HepG2 (cell line): ENCODE measurements at regions not wholly inside any gene's neighbourhood (a gene's known extent, or its start where the extent isn't known, plus 50 kb on each side); places are given as distances from the start of the nearest gene placed in this dataset.

Experiments used
- EHMT2 ChIP-seq: fragments of 200-600 bp; sonication (generic); IDR thresholded peaks from 2 replicates; pipeline ENCODE4 v1.7.0; 2017; ENCODE audit warnings: antibody characterized with exemption, low read depth, low read length, borderline replicate concordance
- EZH2 ChIP-seq: conservative IDR thresholded peaks from 2 replicates; pipeline ENCODE4 v1.6.1; 2012; ENCODE audit warnings: mild to moderate bottlenecking, low read depth, low read length, moderate library complexity
- GATA4 ChIP-seq: sonication (generic); IDR thresholded peaks from 2 replicates; pipeline ENCODE4 v1.6.1; 2016; ENCODE audit warnings: antibody characterized with exemption, low read depth, borderline replicate concordance
- NONO ChIP-seq, 2 experiments: fragments of 450-650 bp in 1 of 2; sonication (generic) in 1 of 2; formaldehyde crosslinking in 1 of 2; IDR thresholded peaks in 1 of 2; conservative IDR thresholded peaks in 1 of 2; 2 replicates each; pipeline versions ENCODE4 v1.6.1 to v1.8.0; 2017 to 2022; ENCODE audit warnings: mild to moderate bottlenecking in 1 of 2, missing genetic modification reagents in 1 of 2, moderate library complexity in 1 of 2
- RARG ChIP-seq: sonication (generic); formaldehyde crosslinking; IDR thresholded peaks from 2 replicates; pipeline ENCODE4 v1.4.0; 2020; ENCODE audit warnings: low read depth, mild to moderate bottlenecking, missing genetic modification reagents
- SATB2 ChIP-seq: sonication (generic); formaldehyde crosslinking; IDR thresholded peaks from 2 replicates; pipeline ENCODE4 v1.5.0; 2020; ENCODE audit warnings: missing genetic modification reagents
- SNAI1 ChIP-seq: sonication (generic); formaldehyde crosslinking; IDR thresholded peaks from 2 replicates; pipeline ENCODE4 v1.5.0; 2020; ENCODE audit warnings: mild to moderate bottlenecking, missing genetic modification reagents, borderline replicate concordance
- SUZ12 ChIP-seq: fragments of 150-350 bp; IDR thresholded peaks from 2 replicates; pipeline ENCODE4 v1.6.1; 2014; ENCODE audit warnings: low read depth, low read length
- ZEB1 ChIP-seq: IDR thresholded peaks from 2 replicates; pipeline ENCODE4 v1.6.1; 2012; ENCODE audit warnings: mild to moderate bottlenecking, low read depth, inconsistent platforms; ENCODE audit not compliant: insufficient replicate concordance
- ZNF572 ChIP-seq: sonication (generic); formaldehyde crosslinking; IDR thresholded peaks from 2 replicates; pipeline ENCODE4 v1.5.1; 2020; ENCODE audit warnings: mild to moderate bottlenecking, missing genetic modification reagents
- TF ChIP-seq, protein P1 (sequence below): sonication (generic); formaldehyde crosslinking; IDR thresholded peaks from 2 replicates; pipeline ENCODE4 v1.5.0; 2020; ENCODE audit warnings: mild to moderate bottlenecking, low read depth, missing genetic modification reagents, borderline replicate concordance
- TF ChIP-seq, protein P2 (sequence below): IDR thresholded peaks from 2 replicates; pipeline ENCODE4 v1.6.1; 2016; ENCODE audit warnings: missing compliant biosample characterization, missing genetic modification reagents, borderline replicate concordance
- TF ChIP-seq, protein P3 (sequence below): sonication (generic); formaldehyde crosslinking; IDR thresholded peaks from 2 replicates; pipeline ENCODE4 v1.5.0; 2020; ENCODE audit warnings: missing genetic modification reagents
- TF ChIP-seq, protein P4 (sequence below): sonication (generic); formaldehyde crosslinking; IDR thresholded peaks from 2 replicates; pipeline ENCODE4 v1.5.0; 2020; ENCODE audit warnings: missing genetic modification reagents
- TF ChIP-seq, protein P5 (sequence below): sonication (generic); formaldehyde crosslinking; conservative IDR thresholded peaks from 2 replicates; pipeline ENCODE4 v1.4.0; 2020; ENCODE audit warnings: missing genetic modification reagents
- TF ChIP-seq, protein P6 (sequence below): sonication (generic); formaldehyde crosslinking; IDR thresholded peaks from 2 replicates; pipeline ENCODE4 v1.8.0; 2023; ENCODE audit warnings: mild to moderate bottlenecking, missing genetic modification reagents
- TF ChIP-seq, protein P7 (sequence below): sonication (generic); formaldehyde crosslinking; IDR thresholded peaks from 2 replicates; pipeline ENCODE4 v1.9.0; 2021; ENCODE audit warnings: missing genetic modification reagents, mild to moderate bottlenecking, borderline replicate concordance
- TF ChIP-seq, protein P8 (sequence below): IDR thresholded peaks from 2 replicates; pipeline ENCODE4 v1.6.1; 2012; ENCODE audit warnings: low read depth, low read length, improper control_type of control experiment

DNA sequence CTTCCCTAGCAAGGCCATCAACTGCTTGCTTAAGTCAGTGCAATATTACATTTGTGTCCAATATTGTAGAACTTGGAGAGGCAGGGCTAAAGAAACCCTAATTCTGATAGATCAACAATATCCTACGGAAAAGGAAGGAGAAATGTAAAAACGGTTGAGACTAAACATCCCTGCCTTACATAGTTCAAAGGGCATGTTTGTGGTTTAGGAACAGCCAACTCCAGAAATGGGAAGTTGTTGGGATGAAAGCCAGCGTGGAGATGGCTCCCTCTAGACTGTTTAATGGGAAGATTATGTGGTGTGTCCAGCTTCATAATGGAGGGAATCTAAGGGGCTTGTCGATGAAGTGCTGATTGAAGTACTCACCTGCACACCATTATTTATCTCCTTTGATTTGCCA, 145.3 kb upstream of the TENT5A start (continued):
- TF ChIP-seq, protein P1, sequence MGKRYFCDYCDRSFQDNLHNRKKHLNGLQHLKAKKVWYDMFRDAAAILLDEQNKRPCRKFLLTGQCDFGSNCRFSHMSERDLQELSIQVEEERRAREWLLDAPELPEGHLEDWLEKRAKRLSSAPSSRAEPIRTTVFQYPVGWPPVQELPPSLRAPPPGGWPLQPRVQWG (CRISPR knock-in tag) = no peak
- TF ChIP-seq, protein P2, sequence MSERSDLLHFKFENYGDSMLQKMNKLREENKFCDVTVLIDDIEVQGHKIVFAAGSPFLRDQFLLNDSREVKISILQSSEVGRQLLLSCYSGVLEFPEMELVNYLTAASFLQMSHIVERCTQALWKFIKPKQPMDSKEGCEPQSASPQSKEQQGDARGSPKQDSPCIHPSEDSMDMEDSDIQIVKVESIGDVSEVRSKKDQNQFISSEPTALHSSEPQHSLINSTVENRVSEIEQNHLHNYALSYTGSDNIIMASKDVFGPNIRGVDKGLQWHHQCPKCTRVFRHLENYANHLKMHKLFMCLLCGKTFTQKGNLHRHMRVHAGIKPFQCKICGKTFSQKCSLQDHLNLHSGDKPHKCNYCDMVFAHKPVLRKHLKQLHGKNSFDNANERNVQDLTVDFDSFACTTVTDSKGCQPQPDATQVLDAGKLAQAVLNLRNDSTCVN = 0 out of 2 replicates have a peak, but pooled peaks have one; percentile 67
- TF ChIP-seq SATB2 (CRISPR knock-in tag) = no peak
- TF ChIP-seq, protein P3, sequence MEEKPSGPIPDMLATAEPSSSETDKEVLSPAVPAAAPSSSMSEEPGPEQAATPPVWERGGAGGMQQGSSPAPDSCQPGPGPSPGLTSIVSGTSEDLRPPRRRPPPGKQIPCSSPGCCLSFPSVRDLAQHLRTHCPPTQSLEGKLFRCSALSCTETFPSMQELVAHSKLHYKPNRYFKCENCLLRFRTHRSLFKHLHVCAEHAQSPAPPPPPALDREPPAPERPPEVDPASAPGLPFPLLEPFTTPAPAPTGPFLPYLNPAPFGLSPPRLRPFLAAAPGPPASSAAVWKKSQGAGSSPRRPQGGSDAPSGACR (CRISPR knock-in tag) = no peak
- no peak for TF ChIP-seq ZNF572
- TF ChIP-seq ZEB1 = no peak
- no peak for TF ChIP-seq SNAI1 (CRISPR knock-in tag)
- TF ChIP-seq, protein P4, sequence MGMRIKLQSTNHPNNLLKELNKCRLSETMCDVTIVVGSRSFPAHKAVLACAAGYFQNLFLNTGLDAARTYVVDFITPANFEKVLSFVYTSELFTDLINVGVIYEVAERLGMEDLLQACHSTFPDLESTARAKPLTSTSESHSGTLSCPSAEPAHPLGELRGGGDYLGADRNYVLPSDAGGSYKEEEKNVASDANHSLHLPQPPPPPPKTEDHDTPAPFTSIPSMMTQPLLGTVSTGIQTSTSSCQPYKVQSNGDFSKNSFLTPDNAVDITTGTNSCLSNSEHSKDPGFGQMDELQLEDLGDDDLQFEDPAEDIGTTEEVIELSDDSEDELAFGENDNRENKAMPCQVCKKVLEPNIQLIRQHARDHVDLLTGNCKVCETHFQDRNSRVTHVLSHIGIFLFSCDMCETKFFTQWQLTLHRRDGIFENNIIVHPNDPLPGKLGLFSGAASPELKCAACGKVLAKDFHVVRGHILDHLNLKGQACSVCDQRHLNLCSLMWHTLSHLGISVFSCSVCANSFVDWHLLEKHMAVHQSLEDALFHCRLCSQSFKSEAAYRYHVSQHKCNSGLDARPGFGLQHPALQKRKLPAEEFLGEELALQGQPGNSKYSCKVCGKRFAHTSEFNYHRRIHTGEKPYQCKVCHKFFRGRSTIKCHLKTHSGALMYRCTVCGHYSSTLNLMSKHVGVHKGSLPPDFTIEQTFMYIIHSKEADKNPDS (CRISPR knock-in tag) = no peak
- TF ChIP-seq SUZ12 = no peak
- TF ChIP-seq, protein P5, sequence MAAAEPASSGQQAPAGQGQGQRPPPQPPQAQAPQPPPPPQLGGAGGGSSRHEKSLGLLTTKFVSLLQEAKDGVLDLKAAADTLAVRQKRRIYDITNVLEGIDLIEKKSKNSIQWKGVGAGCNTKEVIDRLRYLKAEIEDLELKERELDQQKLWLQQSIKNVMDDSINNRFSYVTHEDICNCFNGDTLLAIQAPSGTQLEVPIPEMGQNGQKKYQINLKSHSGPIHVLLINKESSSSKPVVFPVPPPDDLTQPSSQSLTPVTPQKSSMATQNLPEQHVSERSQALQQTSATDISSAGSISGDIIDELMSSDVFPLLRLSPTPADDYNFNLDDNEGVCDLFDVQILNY = no peak
- TF ChIP-seq, protein P6, sequence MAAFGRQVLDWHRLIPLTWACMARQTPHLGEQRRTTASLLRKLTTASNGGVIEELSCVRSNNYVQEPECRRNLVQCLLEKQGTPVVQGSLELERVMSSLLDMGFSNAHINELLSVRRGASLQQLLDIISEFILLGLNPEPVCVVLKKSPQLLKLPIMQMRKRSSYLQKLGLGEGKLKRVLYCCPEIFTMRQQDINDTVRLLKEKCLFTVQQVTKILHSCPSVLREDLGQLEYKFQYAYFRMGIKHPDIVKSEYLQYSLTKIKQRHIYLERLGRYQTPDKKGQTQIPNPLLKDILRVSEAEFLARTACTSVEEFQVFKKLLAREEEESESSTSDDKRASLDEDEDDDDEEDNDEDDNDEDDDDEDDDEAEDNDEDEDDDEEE (CRISPR knock-in tag) = no peak
- TF ChIP-seq RARG = no peak
- peak; percentile 36; the same call in 1 of the 2 replicates for TF ChIP-seq EHMT2
- TF ChIP-seq EZH2 = no peak
- TF ChIP-seq, protein P7, sequence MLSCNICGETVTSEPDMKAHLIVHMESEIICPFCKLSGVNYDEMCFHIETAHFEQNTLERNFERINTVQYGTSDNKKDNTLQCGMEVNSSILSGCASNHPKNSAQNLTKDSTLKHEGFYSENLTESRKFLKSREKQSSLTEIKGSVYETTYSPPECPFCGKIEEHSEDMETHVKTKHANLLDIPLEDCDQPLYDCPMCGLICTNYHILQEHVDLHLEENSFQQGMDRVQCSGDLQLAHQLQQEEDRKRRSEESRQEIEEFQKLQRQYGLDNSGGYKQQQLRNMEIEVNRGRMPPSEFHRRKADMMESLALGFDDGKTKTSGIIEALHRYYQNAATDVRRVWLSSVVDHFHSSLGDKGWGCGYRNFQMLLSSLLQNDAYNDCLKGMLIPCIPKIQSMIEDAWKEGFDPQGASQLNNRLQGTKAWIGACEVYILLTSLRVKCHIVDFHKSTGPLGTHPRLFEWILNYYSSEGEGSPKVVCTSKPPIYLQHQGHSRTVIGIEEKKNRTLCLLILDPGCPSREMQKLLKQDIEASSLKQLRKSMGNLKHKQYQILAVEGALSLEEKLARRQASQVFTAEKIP (CRISPR knock-in tag) = no peak
- no peak for TF ChIP-seq GATA4
- TF ChIP-seq, protein P8, sequence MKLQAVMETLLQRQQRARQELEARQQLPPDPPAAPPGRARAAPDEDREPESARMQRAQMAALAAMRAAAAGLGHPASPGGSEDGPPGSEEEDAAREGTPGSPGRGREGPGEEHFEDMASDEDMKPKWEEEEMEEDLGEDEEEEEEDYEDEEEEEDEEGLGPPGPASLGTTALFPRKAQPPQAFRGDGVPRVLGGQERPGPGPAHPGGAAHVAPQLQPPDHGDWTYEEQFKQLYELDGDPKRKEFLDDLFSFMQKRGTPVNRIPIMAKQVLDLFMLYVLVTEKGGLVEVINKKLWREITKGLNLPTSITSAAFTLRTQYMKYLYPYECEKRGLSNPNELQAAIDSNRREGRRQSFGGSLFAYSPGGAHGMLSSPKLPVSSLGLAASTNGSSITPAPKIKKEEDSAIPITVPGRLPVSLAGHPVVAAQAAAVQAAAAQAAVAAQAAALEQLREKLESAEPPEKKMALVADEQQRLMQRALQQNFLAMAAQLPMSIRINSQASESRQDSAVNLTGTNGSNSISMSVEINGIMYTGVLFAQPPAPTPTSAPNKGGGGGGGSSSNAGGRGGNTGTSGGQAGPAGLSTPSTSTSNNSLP = peak; percentile 38; the same call in 1 of the 2 replicates
- TF ChIP-seq NONO (IDR thresholded peaks at IDR 0.05) = no peak
- TF ChIP-seq NONO (CRISPR knock-in tag; conservative IDR thresholded peaks at IDR 0.05) = no peak
